GM19467 (cell line): ENCODE measurements at regions not wholly inside any gene's neighbourhood (a gene's known extent, or its start where the extent isn't known, plus 50 kb on each side); places are given as distances from the start of the nearest gene placed in this dataset.

ENCODE experiments used
- ATAC-seq: cut with Tn5 transposase; IDR thresholded peaks from one replicate; pipeline ENCODE4 v1.9.1; 2021; ENCODE audit warnings: mild to moderate bottlenecking, moderate library complexity; ENCODE audit not compliant: unreplicated experiment

GRCh38 chr17:56737421-56738161, 96.1 kb downstream of the C17orf67 start:
- no peak for ATAC-seq

GRCh38 chr17:56739376-56739775, 94.3 kb downstream of the C17orf67 start:
- no peak for ATAC-seq

GRCh38 chr17:56739776-56740175, 93.9 kb downstream of the C17orf67 start:
- ATAC-seq: no peak

- no peak for ATAC-seq
Observed at GRCh38 chr17:56740481-56740880, 93.2 kb downstream of the C17orf67 start.
